Body of pancreas (tissue), 4 donors: ENCODE measurements at regions not wholly inside any gene's neighbourhood (a gene's known extent, or its start where the extent isn't known, plus 50 kb on each side); places are given as distances from the start of the nearest gene placed in this dataset.

ENCODE experiments used
- ATAC-seq: fragments of 150-250 bp; one replicate; pipeline ENCODE4 v1.9.1; 2016
- DNase-seq, 4 donors: peaks; one replicate each; pipeline ENCODE4 v3.0.0-alpha.2; 2019
- H3K27ac ChIP-seq, 4 donors: fragments of 200-600 bp; sonication (generic); 1 replicate in 3 of 4; 2 replicates in 1 of 4; pipeline versions ENCODE4 v1.5.1 to v1.6.1; 2016 to 2019; ENCODE audit warnings: mild to moderate bottlenecking in 1 of 4, mixed read lengths in 1 of 4, moderate library complexity in 1 of 4
- H3K27me3 ChIP-seq, 2 donors: fragments of 200-600 bp; sonication (generic); one replicate each; pipeline ENCODE4 v1.6.0; 2016; ENCODE audit warnings: mild to moderate bottlenecking in 1 of 2
- H3K36me3 ChIP-seq, 2 donors: fragments of 200-600 bp; sonication (generic); replicated peaks in 1 of 2; 2 replicates each; pipeline ENCODE4 v1.5.1; 2016; ENCODE audit warnings: low read depth in 2 of 2; ENCODE audit not compliant: insufficient read depth in 1 of 2
- H3K4me1 ChIP-seq: fragments of 200-600 bp; sonication (generic); one replicate; pipeline ENCODE4 v1.6.0; 2016
- H3K4me3 ChIP-seq, 2 donors: fragments of 200-600 bp; sonication (generic); 1 replicate in 1 of 2; 2 replicates in 1 of 2; pipeline ENCODE4 v1.5.1; 2016 to 2019
- H3K9me3 ChIP-seq, 3 donors: fragments of 200-600 bp; sonication (generic); 1 replicate in 2 of 3; 2 replicates in 1 of 3; pipeline ENCODE4 v1.5.1; 2016
- CTCF ChIP-seq, 7 experiments: fragments of 450-650 bp in 4 of 7; fragments of 200-600 bp in 3 of 7; sonication (generic) in 3 of 7; IDR thresholded peaks; one replicate each; pipeline ENCODE4 v1.5.1; 2016 to 2019; ENCODE audit warnings: antibody characterized with exemption in 7 of 7
- POLR2A ChIP-seq, 3 donors: fragments of 450-650 bp; IDR thresholded peaks; one replicate each; pipeline ENCODE4 v1.6.1; 2016; ENCODE audit warnings: antibody characterized with exemption in 3 of 3, mild to moderate bottlenecking in 2 of 3
- WGBS, 2 donors: methylation state at CpG; one replicate each; pipeline ENCODE4 v1.1.5; 2017; 5-methylcytosine and 5-hydroxymethylcytosine counted together
- intact Hi-C: fragments of 100-400 bp; cut with DNase I; formaldehyde crosslinking; loops from one replicate; pipeline ENCODE4 v1.15.1; 2023

GRCh38 chr9:116009420-116009819 is 144.2 kb upstream of the PAPPA start:
- DNase-seq (no peak), ATAC-seq (no peak)
- TF ChIP-seq POLR2A (IDR thresholded peaks at IDR 0.05) (no peak), CTCF (IDR thresholded peaks at IDR 0.05) (no peak)
- Histone ChIP-seq H3K36me3 (no peaks in the 10 kb centered on the region), H3K9me3 (no peaks in the 10 kb centered on the region), H3K4me3 (no peak overlapping the region), H3K27ac (no peak overlapping the region), H3K27me3 (no peaks in the 10 kb centered on the region), H3K4me1 (no peaks in the 10 kb centered on the region)
- intact Hi-C loops = no loop called here
- WGBS, 2 donors = 61 to 80% methylated on average over 2 of the region's 2 CpGs

GRCh38 chr9:116015855-116016254 is 137.7 kb upstream of the PAPPA start:
- no peak overlapping the region for H3K27ac ChIP-seq
- no peaks in the 10 kb centered on the region for H3K36me3 ChIP-seq
- intact Hi-C loops = no loop called here
- H3K27me3 ChIP-seq = no peaks in the 10 kb centered on the region
- DNase-seq (no peak), ATAC-seq (no peak)
- H3K4me1 ChIP-seq = no peaks in the 10 kb centered on the region
- no peaks in the 10 kb centered on the region for H3K9me3 ChIP-seq
- TF ChIP-seq POLR2A (IDR thresholded peaks at IDR 0.05) (no peak), CTCF (IDR thresholded peaks at IDR 0.05) (no peak)
- no peak overlapping the region for H3K4me3 ChIP-seq

- intact Hi-C loops = no loop called here
- Histone ChIP-seq H3K9me3 (no peaks in the 10 kb centered on the region), H3K27ac (no peak overlapping the region), H3K27me3 (no peaks in the 10 kb centered on the region), H3K4me3 (no peak overlapping the region), H3K4me1 (no peaks in the 10 kb centered on the region), H3K36me3 (no peaks in the 10 kb centered on the region)
- no peak for TF ChIP-seq POLR2A (IDR thresholded peaks at IDR 0.05)
- no peak for TF ChIP-seq CTCF (IDR thresholded peaks at IDR 0.05)
- DNase-seq (no peak), ATAC-seq (no peak)
- 38 to 39% methylated on average over 1 of the region's 1 CpG for WGBS, 2 donors
These were observed 133.4 kb upstream of the PAPPA start for GRCh38 chr9:116020146-116020545.

GRCh38 chr9:116020801-116021200 is 132.8 kb upstream of the PAPPA start:
- Histone ChIP-seq H3K27me3 (no peaks in the 10 kb centered on the region), H3K36me3 (no peaks in the 10 kb centered on the region), H3K27ac (no peak overlapping the region), H3K4me1 (no peaks in the 10 kb centered on the region), H3K9me3 (no peaks in the 10 kb centered on the region), H3K4me3 (no peak overlapping the region)
- intact Hi-C loops = no loop called here
- DNase-seq = no peak
- no peak for ATAC-seq
- TF ChIP-seq CTCF (IDR thresholded peaks at IDR 0.05) (no peak), POLR2A (IDR thresholded peaks at IDR 0.05) (no peak)

GRCh38 chr9:116027096-116027495 is 126.5 kb upstream of the PAPPA start:
- H3K27ac ChIP-seq = no peak overlapping the region
- no peaks in the 10 kb centered on the region for H3K4me1 ChIP-seq
- intact Hi-C loops = no loop called here

More at GRCh38 chr9:116027096-116027495, 126.5 kb upstream of the PAPPA start:
- DNase-seq (no peak), ATAC-seq (no peak)
- WGBS, 2 donors = 54 to 71% methylated on average over 1 of the region's 1 CpG
- Histone ChIP-seq H3K4me3 (no peak overlapping the region), H3K36me3 (no peaks in the 10 kb centered on the region), H3K27me3 (no peaks in the 10 kb centered on the region), H3K9me3 (no peaks in the 10 kb centered on the region)
- TF ChIP-seq POLR2A (IDR thresholded peaks at IDR 0.05) = no peak
- no peak for TF ChIP-seq CTCF (IDR thresholded peaks at IDR 0.05)
